ENCODE measurements at regions not wholly inside any gene's neighbourhood (a gene's known extent, or its start where the extent isn't known, plus 50 kb on each side); places are given as distances from the start of the nearest gene placed in this dataset.

DNA sequence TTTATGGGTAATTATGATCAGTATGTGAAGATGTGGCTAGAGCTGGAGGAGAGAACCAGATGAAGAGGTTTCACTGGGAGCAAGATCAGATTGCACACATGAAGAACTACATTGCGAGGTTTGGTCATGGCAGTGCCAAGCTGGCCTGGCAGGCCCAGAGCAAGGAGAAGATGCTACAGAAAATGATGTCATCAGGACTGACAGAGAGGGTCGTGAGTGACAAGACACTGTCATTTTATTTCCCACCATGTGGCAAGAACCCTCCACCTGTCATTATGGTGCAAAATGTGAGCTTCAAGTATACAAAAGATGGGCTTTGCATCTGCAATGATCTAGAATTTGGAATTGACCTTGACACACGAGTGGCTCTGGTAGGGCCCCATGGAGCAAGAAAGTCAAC lies 168.3 kb downstream of the C3orf38 start:
- Histone ChIP-seq H3K27me3 (no peaks in the 10 kb centered on the region), H3K4me3 (ENCODE audit: low read depth, low read length) (no peak overlapping the region), H3K9me3 (no peaks in the 10 kb centered on the region), H3K36me3 (no peaks in the 10 kb centered on the region), H3K4me1 (no peaks in the 10 kb centered on the region)
- no peak for DNase-seq
- TF ChIP-seq CTCF (IDR thresholded peaks at IDR 0.05; ENCODE audit: low read depth, low read length) = no peak

DNA sequence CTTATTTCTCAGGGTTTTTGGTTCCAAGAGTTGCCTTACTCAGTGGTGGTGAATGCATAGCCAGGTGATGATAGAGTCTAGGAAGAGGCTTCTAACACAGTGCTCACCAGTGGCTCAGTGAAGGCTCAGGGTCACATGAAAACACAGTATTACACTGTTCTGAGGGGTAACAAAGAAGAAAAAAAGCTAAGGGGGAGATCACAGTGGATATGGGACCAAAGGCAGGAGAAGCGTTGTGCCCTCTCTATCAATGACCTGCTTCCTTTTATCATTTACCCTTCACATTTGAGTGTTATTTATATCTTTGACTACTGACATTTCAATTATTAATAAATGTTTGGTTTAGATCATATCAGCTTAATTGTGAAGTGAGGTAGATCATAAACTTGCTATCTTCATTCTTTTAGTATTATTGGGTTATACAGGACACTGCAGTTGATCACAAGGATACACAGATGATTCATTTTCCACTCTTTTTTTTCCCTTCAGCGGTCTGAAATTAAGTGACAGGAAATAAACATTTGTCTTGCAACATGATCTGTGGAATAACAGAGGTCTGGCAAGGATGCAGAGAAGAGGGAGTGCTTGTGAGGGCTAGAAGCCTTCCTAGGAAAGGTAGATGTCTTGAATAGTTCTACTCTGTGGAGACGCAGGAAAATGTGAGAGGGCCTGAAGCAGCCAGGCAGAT lies 171.7 kb downstream of the C3orf38 start:
- H3K36me3 ChIP-seq = no peaks in the 10 kb centered on the region
- H3K4me1 ChIP-seq = no peaks in the 10 kb centered on the region
- no peaks in the 10 kb centered on the region for H3K9me3 ChIP-seq
- H3K4me3 ChIP-seq (ENCODE audit: low read depth, low read length) = no peak overlapping the region
- no peak for TF ChIP-seq CTCF (IDR thresholded peaks at IDR 0.05; ENCODE audit: low read depth, low read length)
- no peaks in the 10 kb centered on the region for H3K27me3 ChIP-seq
- DNase-seq = no peak

- Histone ChIP-seq H3K4me1 (no peaks in the 10 kb centered on the region), H3K9me3 (no peaks in the 10 kb centered on the region), H3K36me3 (no peaks in the 10 kb centered on the region), H3K4me3 (ENCODE audit: low read depth, low read length) (no peak overlapping the region), H3K27me3 (no peaks in the 10 kb centered on the region)
- TF ChIP-seq CTCF (IDR thresholded peaks at IDR 0.05; ENCODE audit: low read depth, low read length) = no peak
- DNase-seq = no peak
Measured at GRCh38 chr3:88324788-88325187, 175.0 kb downstream of the C3orf38 start.

GRCh38 chr3:88334187-88334868 lies 184.6 kb downstream of the C3orf38 start:
- Histone ChIP-seq H3K4me1 (no peaks in the 10 kb centered on the region), H3K9me3 (no peaks in the 10 kb centered on the region), H3K27me3 (no peaks in the 10 kb centered on the region), H3K36me3 (no peaks in the 10 kb centered on the region), H3K4me3 (ENCODE audit: low read depth, low read length) (no peak overlapping the region)
- no peak for TF ChIP-seq CTCF (IDR thresholded peaks at IDR 0.05; ENCODE audit: low read depth, low read length)
- DNase-seq = no peak

DNA sequence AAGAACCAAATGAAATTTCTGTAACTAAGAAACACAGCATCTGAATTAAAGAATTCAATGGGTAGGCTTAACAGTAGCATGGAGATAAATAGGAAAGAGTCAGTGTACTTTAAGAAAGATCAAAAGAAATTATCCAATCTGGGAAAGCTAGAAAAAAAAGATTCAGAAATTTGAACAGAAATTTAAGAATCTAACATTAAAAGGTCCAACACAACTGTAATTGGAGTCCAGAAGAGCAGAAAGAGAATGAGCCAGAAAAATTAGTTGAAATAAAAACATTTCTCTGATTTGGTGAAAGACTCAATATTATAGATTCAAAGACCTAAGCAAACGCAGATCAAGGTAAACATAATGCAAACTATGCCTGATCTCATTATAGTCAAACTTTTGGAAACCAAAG lies 187.1 kb downstream of the C3orf38 start:
- DNase-seq = no peak
- H3K4me3 ChIP-seq (ENCODE audit: low read depth, low read length) = no peak overlapping the region
- no peaks in the 10 kb centered on the region for H3K36me3 ChIP-seq
- no peaks in the 10 kb centered on the region for H3K4me1 ChIP-seq
- no peak for TF ChIP-seq CTCF (IDR thresholded peaks at IDR 0.05; ENCODE audit: low read depth, low read length)
- H3K27me3 ChIP-seq = no peaks in the 10 kb centered on the region
- no peaks in the 10 kb centered on the region for H3K9me3 ChIP-seq

GRCh38 chr3:88343264-88343663 lies 193.5 kb downstream of the C3orf38 start:
- no peaks in the 10 kb centered on the region for H3K4me1 ChIP-seq
- TF ChIP-seq CTCF (IDR thresholded peaks at IDR 0.05; ENCODE audit: low read depth, low read length) = no peak
- H3K4me3 ChIP-seq (ENCODE audit: low read depth, low read length) = no peak overlapping the region
- no peaks in the 10 kb centered on the region for H3K27me3 ChIP-seq
- no peaks in the 10 kb centered on the region for H3K9me3 ChIP-seq
- no peaks in the 10 kb centered on the region for H3K36me3 ChIP-seq
- no peak for DNase-seq

Measured in BE2C (cell line).